ENCODE measurements at regions not wholly inside any gene's neighbourhood (a gene's known extent, or its start where the extent isn't known, plus 50 kb on each side); places are given as distances from the start of the nearest gene placed in this dataset.

DNA sequence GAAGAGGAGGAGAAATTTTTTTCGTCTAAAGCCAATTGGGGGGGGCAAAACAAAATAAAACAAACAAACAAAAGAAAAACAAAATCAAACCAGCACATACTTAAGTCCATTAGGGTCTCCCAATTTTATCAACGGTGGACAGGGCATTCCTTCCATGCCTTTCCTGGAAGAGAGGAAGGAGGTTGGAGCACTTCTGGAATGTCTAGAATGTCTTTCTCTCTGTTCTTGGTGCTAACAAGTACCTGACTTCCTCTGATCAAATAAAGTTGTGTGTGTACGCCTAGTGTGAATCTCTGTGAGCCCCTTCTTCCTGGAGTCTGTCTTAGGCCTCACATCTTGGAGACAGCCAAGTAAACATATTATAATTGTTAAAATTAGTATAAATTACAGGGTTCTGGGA lies 399.0 kb upstream of the LRRTM1 start:
- no TSS peak for BruUV-seq (replicated peaks)
- intact Hi-C loops (cut with micrococcal nuclease; ENCODE audit: unreplicated experiment) = no loop called here
- H3K36me3 ChIP-seq (ENCODE audit: insufficient read depth, low read length, poor library complexity, severe bottlenecking) = no peaks in the 10 kb centered on the region
- ChIA-PET CTCF (no interaction called here), POLR2A (ENCODE audit: low non-redundant PET) (no interaction called here)
- no peak overlapping the region for H3K27ac ChIP-seq (ENCODE audit: low read depth, low read length, poor library complexity, severe bottlenecking)
- TF ChIP-seq, protein P1, sequence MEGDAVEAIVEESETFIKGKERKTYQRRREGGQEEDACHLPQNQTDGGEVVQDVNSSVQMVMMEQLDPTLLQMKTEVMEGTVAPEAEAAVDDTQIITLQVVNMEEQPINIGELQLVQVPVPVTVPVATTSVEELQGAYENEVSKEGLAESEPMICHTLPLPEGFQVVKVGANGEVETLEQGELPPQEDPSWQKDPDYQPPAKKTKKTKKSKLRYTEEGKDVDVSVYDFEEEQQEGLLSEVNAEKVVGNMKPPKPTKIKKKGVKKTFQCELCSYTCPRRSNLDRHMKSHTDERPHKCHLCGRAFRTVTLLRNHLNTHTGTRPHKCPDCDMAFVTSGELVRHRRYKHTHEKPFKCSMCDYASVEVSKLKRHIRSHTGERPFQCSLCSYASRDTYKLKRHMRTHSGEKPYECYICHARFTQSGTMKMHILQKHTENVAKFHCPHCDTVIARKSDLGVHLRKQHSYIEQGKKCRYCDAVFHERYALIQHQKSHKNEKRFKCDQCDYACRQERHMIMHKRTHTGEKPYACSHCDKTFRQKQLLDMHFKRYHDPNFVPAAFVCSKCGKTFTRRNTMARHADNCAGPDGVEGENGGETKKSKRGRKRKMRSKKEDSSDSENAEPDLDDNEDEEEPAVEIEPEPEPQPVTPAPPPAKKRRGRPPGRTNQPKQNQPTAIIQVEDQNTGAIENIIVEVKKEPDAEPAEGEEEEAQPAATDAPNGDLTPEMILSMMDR (conservative IDR thresholded peaks at IDR 0.05; ENCODE audit: low read depth, low read length) = no peak
- no peak for TF ChIP-seq EZH2 (IDR thresholded peaks at IDR 0.05; ENCODE audit: borderline replicate concordance, low read depth, low read length, poor library complexity, severe bottlenecking)
- no peak overlapping the region for H3K4me3 ChIP-seq (ENCODE audit: low read depth, low read length, poor library complexity, severe bottlenecking)
- no peaks in the 10 kb centered on the region for H3K27me3 ChIP-seq (replicated peaks; ENCODE audit: insufficient read depth, low read depth, low read length, poor library complexity)
- H3K4me1 ChIP-seq (ENCODE audit: insufficient read depth, low read length, poor library complexity, severe bottlenecking) = no peaks in the 10 kb centered on the region
- no peak for DNase-seq (ENCODE audit: low spot score)
- peaks cover 20% of the 10 kb centered on the region for H3K9me3 ChIP-seq (ENCODE audit: low read depth, low read length, poor library complexity, severe bottlenecking)

DNA sequence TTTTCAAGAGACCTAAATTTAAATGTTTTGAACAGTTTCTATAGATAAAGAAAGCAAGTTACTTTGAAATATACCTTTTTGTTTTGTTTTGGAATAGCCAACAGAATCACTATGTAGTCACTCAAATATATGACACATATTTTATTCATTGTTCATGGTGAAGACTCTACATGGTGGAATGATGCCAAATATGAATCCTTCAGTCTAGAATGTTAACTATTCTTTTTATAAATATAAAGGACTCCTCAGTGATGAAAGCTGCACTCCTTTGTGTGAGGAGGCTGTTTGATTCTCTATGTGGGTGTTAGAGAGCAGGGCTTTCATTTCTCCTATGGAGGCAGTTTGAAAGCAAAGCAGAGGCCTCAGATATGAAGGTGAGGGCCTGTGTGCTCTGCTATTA lies 396.4 kb upstream of the LRRTM1 start:
- ChIA-PET CTCF (no interaction called here), POLR2A (ENCODE audit: low non-redundant PET) (no interaction called here)
- intact Hi-C loops (cut with micrococcal nuclease; ENCODE audit: unreplicated experiment) = no loop called here
- H3K27me3 ChIP-seq (replicated peaks; ENCODE audit: insufficient read depth, low read depth, low read length, poor library complexity) = no peaks in the 10 kb centered on the region
- TF ChIP-seq, protein P1 (conservative IDR thresholded peaks at IDR 0.05; ENCODE audit: low read depth, low read length) = no peak
- TF ChIP-seq EZH2 (IDR thresholded peaks at IDR 0.05; ENCODE audit: borderline replicate concordance, low read depth, low read length, poor library complexity, severe bottlenecking) = no peak
- H3K27ac ChIP-seq (ENCODE audit: low read depth, low read length, poor library complexity, severe bottlenecking) = no peak overlapping the region
- no TSS peak for BruUV-seq (replicated peaks)
- no peak overlapping the region for H3K4me3 ChIP-seq (ENCODE audit: low read depth, low read length, poor library complexity, severe bottlenecking)
- peaks cover 17% of the 10 kb centered on the region for H3K9me3 ChIP-seq (ENCODE audit: low read depth, low read length, poor library complexity, severe bottlenecking)
- no peaks in the 10 kb centered on the region for H3K36me3 ChIP-seq (ENCODE audit: insufficient read depth, low read length, poor library complexity, severe bottlenecking)
- no peak for DNase-seq (ENCODE audit: low spot score)
- H3K4me1 ChIP-seq (ENCODE audit: insufficient read depth, low read length, poor library complexity, severe bottlenecking) = no peaks in the 10 kb centered on the region

All from A673 (cell line).